ENCODE measurements at regions not wholly inside any gene's neighbourhood (a gene's known extent, or its start where the extent isn't known, plus 50 kb on each side); places are given as distances from the start of the nearest gene placed in this dataset.

GRCh38 chr9:89234205-89235067 lies 55.8 kb upstream of the SHC3 start:
- H3K27me3 Mint-ChIP-seq (ENCODE audit: low read depth): peaks cover 51% of the 10 kb centered on the region
- H3K36me3 Mint-ChIP-seq (ENCODE audit: low read depth): peaks cover 2% of the 10 kb centered on the region
- TF ChIP-seq, protein P1, sequence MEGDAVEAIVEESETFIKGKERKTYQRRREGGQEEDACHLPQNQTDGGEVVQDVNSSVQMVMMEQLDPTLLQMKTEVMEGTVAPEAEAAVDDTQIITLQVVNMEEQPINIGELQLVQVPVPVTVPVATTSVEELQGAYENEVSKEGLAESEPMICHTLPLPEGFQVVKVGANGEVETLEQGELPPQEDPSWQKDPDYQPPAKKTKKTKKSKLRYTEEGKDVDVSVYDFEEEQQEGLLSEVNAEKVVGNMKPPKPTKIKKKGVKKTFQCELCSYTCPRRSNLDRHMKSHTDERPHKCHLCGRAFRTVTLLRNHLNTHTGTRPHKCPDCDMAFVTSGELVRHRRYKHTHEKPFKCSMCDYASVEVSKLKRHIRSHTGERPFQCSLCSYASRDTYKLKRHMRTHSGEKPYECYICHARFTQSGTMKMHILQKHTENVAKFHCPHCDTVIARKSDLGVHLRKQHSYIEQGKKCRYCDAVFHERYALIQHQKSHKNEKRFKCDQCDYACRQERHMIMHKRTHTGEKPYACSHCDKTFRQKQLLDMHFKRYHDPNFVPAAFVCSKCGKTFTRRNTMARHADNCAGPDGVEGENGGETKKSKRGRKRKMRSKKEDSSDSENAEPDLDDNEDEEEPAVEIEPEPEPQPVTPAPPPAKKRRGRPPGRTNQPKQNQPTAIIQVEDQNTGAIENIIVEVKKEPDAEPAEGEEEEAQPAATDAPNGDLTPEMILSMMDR (IDR thresholded peaks at IDR 0.05): no peak
- peaks cover 8% of the 10 kb centered on the region for H3K4me1 Mint-ChIP-seq (ENCODE audit: low read depth)
- H3K9me3 Mint-ChIP-seq (ENCODE audit: low read depth): peaks cover 9% of the 10 kb centered on the region
- no peak overlapping the region for H3K27ac Mint-ChIP-seq (ENCODE audit: unreplicated experiment)
- DNase-seq (ENCODE audit: low spot score): no peak
- peak overlapping the region; percentile 62 for H3K4me3 Mint-ChIP-seq (ENCODE audit: unreplicated experiment)

DNA sequence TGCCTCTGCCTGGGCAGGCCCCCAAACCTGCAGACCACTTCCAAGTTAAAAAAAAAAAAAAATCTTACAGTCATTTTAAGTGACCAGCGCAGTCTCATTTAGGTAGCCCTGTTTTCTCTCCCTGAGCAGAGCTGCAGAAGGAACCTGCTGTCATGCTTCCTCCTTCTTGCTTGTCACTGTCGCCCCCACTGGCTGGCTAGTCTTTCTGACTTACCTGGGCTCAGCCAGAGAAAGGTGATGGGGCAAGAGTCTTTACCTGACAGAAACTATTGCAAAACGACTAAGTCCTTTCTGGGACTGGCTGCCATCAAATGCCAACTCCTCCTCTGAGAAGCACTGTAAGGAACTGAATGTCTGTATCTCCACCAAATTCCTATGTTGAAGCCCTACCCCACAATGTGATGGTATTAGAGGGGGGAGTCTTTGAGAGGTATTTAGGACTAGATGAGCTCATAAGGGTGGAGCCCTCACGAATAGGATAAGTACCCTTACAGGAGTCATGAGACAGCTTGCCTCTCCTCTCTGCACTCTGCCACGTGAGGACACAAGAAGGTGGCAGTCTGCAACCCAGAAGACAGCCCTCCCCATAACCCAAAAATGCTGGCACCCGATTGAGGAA lies 58.4 kb upstream of the SHC3 start:
- H3K4me1 Mint-ChIP-seq (ENCODE audit: low read depth): peaks cover 8% of the 10 kb centered on the region
- H3K36me3 Mint-ChIP-seq (ENCODE audit: low read depth): no peaks in the 10 kb centered on the region
- no peak for DNase-seq (ENCODE audit: low spot score)
- no peak overlapping the region for H3K4me3 Mint-ChIP-seq (ENCODE audit: unreplicated experiment)
- H3K27ac Mint-ChIP-seq (ENCODE audit: unreplicated experiment): no peak overlapping the region
- no peaks in the 10 kb centered on the region for H3K9me3 Mint-ChIP-seq (ENCODE audit: low read depth)
- TF ChIP-seq, protein P1 (IDR thresholded peaks at IDR 0.05): no peak
- H3K27me3 Mint-ChIP-seq (ENCODE audit: low read depth): peaks cover 47% of the 10 kb centered on the region

DNA sequence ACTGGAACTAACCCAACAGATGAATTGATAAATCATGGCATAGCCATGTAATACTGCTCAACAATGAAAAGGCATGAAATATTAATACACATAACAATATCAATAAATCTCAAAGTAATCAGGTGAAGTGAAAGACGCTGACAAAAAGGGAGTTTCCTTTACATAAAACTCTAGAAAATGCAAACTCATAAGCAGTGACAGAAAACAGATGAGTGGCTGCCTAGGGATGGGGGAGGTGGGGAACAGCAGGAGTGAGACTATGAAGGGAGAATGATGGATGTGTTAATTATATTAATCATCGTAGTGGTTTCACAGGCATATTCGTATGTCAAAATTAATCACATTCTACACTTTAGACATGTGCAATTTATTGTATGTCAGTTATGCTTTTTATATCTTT lies 59.8 kb upstream of the SHC3 start:
- TF ChIP-seq, protein P1 (IDR thresholded peaks at IDR 0.05): no peak
- Mint-ChIP-seq H3K27me3 (ENCODE audit: low read depth) (peaks cover 40% of the 10 kb centered on the region), H3K4me1 (ENCODE audit: low read depth) (peaks cover 8% of the 10 kb centered on the region), H3K36me3 (ENCODE audit: low read depth) (no peaks in the 10 kb centered on the region), H3K4me3 (ENCODE audit: unreplicated experiment) (no peak overlapping the region), H3K27ac (ENCODE audit: unreplicated experiment) (no peak overlapping the region), H3K9me3 (ENCODE audit: low read depth) (no peaks in the 10 kb centered on the region)
- DNase-seq (ENCODE audit: low spot score): no peak

GRCh38 chr9:89243296-89244061 lies 64.9 kb upstream of the SHC3 start:
- TF ChIP-seq, protein P1 (IDR thresholded peaks at IDR 0.05): no peak
- H3K27ac Mint-ChIP-seq (ENCODE audit: unreplicated experiment): no peak overlapping the region
- no peak for DNase-seq (ENCODE audit: low spot score)
- H3K4me1 Mint-ChIP-seq (ENCODE audit: low read depth): peaks cover 6% of the 10 kb centered on the region
- H3K9me3 Mint-ChIP-seq (ENCODE audit: low read depth): no peaks in the 10 kb centered on the region
- H3K27me3 Mint-ChIP-seq (ENCODE audit: low read depth): peaks cover 12% of the 10 kb centered on the region
- no peak overlapping the region for H3K4me3 Mint-ChIP-seq (ENCODE audit: unreplicated experiment)
- no peaks in the 10 kb centered on the region for H3K36me3 Mint-ChIP-seq (ENCODE audit: low read depth)

DNA sequence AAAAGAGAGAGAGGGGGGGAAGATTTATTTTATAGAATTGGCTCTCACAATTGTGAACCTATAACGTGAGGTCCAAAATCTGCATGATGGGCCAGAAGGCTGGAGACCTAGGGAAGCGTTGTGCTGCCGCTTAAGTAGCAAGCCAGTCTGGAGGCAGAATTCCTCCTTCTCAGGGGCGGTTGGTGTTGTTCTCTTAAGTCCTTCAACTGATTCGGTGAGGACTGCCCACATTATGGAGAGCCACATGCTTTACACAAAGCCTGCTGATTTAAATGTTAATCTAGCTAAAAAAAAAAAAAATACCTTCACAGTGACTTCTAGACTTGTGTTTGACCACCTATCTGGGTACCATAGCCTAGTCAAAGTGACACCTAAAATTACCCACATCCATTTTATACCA lies 64.2 kb upstream of the CKS2 start:
- H3K4me1 Mint-ChIP-seq (ENCODE audit: low read depth): peaks cover 6% of the 10 kb centered on the region
- DNase-seq (ENCODE audit: low spot score): no peak
- no peak overlapping the region for H3K27ac Mint-ChIP-seq (ENCODE audit: unreplicated experiment)
- H3K9me3 Mint-ChIP-seq (ENCODE audit: low read depth): peaks cover under 1% of the 10 kb centered on the region
- TF ChIP-seq, protein P1 (IDR thresholded peaks at IDR 0.05): no peak
- H3K27me3 Mint-ChIP-seq (ENCODE audit: low read depth): peaks cover 2% of the 10 kb centered on the region
- no peak overlapping the region for H3K4me3 Mint-ChIP-seq (ENCODE audit: unreplicated experiment)
- no peaks in the 10 kb centered on the region for H3K36me3 Mint-ChIP-seq (ENCODE audit: low read depth)
